Activated CD8-positive, alpha-beta memory T cell treated with anti-CD3 and anti-CD28 coated beads, Interleukin-2, amount 10 ng/mL, durations not matched to agents 7 days and 5 days (primary cell): ENCODE measurements at regions not wholly inside any gene's neighbourhood (a gene's known extent, or its start where the extent isn't known, plus 50 kb on each side); places are given as distances from the start of the nearest gene placed in this dataset.

Experiments
- ATAC-seq: fragments of 150-1000 bp; cut with Tn5 transposase; one replicate; pipeline ENCODE4 v1.10.0; 2021; ENCODE audit warnings: moderate library complexity
- CTCF ChIA-PET: fragments of 350-600 bp; sonication (Branson Sonifier 250); formaldehyde crosslinking; loops from one replicate; lab custom pipeline; 2021; ENCODE audit warnings: antibody characterized with exemption; lab: Charles Lee
- DNase-seq: peaks from one replicate; pipeline ENCODE4 v3.0.0-alpha.2; 2020
- H3K27ac Mint-ChIP-seq: one replicate; pipeline ENCODE4 v1.8.0; 2021; ENCODE audit warnings: mild to moderate bottlenecking, mixed read lengths
- H3K27me3 Mint-ChIP-seq: one replicate; pipeline ENCODE4 v1.8.0; 2021; ENCODE audit warnings: mixed read lengths
- H3K36me3 Mint-ChIP-seq: one replicate; pipeline ENCODE4 v1.8.0; 2021; ENCODE audit warnings: mild to moderate bottlenecking, mixed read lengths
- H3K4me1 Mint-ChIP-seq: one replicate; pipeline ENCODE4 v1.8.0; 2021; ENCODE audit warnings: mixed read lengths
- H3K4me3 Mint-ChIP-seq: one replicate; pipeline ENCODE4 v1.8.0; 2021; ENCODE audit warnings: mild to moderate bottlenecking, moderate library complexity, mixed read lengths
- H3K9me3 Mint-ChIP-seq: one replicate; pipeline ENCODE4 v1.8.0; 2022; ENCODE audit warnings: low read depth, mixed read lengths

DNA sequence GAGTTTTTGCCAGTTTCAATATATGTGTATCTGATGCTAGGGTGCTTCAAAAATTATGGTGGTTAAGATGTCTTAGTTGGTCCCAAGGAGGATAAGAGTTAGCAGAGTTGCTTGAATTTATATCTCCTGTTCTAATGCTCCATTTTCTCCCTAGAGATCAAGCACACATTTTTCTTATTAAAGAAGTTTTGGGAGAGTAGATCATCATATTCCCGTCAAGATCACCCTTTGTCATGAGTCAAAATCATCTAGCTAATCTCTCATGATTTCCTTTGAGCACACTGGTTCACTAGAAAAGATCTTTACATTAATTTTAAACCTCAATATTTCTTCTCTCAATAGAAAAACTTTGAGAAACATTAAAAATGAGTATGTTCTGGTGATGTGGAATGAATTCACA is 429.9 kb upstream of the SEMA3A start:
- DNase-seq = no peak
- Mint-ChIP-seq H3K36me3 (no peaks in the 10 kb centered on the region), H3K27ac (no peak overlapping the region), H3K4me3 (no peak overlapping the region), H3K4me1 (no peaks in the 10 kb centered on the region), H3K9me3 (no peaks in the 10 kb centered on the region), H3K27me3 (no peaks in the 10 kb centered on the region)
- CTCF ChIA-PET = no interaction called here
- ATAC-seq = no peak

DNA sequence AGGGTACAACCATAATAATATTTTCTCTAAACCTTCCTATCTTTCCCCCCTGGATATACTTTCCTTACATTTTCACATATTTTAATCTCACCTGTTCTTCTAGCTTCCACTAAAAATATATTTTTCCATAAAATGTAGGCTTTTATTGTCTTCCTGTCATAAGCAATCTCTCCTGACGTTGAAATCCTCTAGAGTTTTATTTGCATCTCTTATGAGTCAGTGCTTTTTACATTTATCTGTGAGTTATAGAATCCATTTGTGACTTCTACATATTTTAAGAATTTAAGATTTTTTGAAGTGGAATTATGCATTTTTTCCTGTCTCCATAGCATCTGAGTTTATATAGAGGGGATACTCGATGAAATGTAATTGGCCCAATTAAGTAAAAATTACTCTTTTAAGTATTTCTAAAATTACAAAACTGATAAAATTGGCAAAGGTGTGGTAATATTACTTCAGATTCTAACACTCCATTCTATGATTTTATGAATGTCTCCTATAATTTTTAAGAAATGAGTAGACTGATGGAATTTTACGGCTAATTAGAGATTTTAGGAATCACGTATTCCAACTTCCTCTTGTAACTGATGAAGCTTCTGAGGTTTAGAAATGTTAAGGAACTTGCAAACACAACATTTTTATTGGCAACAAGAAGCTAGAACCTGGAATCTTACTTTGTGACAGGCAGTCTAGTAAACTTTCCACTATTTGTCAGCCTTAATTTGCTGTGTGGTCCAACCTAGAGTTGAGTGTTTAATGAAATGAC is 422.9 kb upstream of the SEMA3A start:
- H3K36me3 Mint-ChIP-seq = no peaks in the 10 kb centered on the region
- H3K9me3 Mint-ChIP-seq = peaks cover 6% of the 10 kb centered on the region
- CTCF ChIA-PET = no interaction called here
- no peak for ATAC-seq
- H3K27me3 Mint-ChIP-seq = no peaks in the 10 kb centered on the region
- DNase-seq = no peak
- no peak overlapping the region for H3K27ac Mint-ChIP-seq
- H3K4me1 Mint-ChIP-seq = no peaks in the 10 kb centered on the region
- no peak overlapping the region for H3K4me3 Mint-ChIP-seq

DNA sequence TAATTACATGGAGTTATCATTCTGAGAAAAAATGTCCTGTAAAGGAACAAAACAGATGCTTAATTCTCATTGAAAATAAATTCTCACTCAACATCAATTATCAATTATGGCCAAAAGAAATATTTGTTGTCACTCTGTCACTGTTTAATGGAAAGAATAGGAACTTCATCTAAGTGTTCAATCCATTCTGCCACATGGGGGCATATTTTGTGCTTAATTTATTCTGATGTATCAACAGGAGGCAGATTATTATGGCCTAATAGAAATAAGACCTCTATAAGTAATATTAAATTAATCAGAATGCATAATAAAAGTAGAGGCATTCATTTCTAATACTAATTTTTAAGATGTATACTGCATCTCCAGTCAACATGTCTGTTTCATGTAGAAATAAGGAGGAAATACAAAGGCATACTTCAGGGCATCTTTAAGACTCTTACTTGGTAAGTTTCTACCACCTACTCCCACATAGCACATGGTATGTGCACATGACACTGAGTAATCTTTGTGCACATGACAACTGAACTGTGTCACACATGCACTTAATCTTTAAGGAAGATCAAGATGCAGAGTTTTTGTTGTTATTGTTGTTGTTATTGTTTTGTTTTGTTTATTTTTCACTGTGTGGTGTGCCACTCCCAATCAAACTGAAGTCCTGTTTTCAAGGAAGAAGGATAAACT is 420.4 kb upstream of the SEMA3A start:
- Mint-ChIP-seq H3K36me3 (no peaks in the 10 kb centered on the region), H3K9me3 (peaks cover 9% of the 10 kb centered on the region), H3K4me3 (no peak overlapping the region), H3K4me1 (no peaks in the 10 kb centered on the region), H3K27ac (no peak overlapping the region), H3K27me3 (no peaks in the 10 kb centered on the region)
- CTCF ChIA-PET = no interaction called here
- ATAC-seq (no peak), DNase-seq (no peak)

DNA sequence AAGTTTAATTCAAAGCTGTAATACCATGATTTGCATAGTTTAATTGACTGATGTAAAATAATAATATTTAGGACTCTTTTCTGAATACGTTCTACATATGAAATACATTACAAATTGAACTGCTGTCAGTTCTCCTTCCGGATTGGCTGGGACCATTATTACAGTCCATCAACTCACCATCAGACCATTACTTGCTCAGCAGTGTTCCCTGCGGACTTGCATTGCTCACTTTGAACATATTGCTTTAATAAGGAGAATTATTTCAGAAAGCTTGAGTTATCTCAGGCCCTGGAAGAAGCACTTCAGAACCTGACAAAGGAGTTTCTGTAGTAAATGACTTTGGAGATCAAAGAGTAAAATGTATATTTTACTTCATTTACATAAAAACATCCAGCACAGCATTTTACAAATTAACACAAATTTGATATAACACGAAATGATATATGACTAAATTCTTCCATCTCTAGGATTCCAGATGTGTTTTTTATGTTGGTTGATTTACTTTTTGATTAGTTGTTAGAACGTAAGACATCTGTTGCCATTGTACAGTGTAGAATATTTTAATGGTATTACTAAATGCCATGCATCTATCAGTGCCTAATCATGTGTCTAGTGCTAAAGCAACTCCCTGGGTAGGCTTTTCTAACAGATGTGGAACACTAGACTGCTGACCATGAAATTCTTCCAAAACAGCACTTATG is 418.5 kb upstream of the SEMA3A start:
- ATAC-seq = no peak
- no peak overlapping the region for H3K27ac Mint-ChIP-seq
- peaks cover 9% of the 10 kb centered on the region for H3K9me3 Mint-ChIP-seq
- no peaks in the 10 kb centered on the region for H3K4me1 Mint-ChIP-seq
- no peak for DNase-seq
- H3K36me3 Mint-ChIP-seq = no peaks in the 10 kb centered on the region
- H3K4me3 Mint-ChIP-seq = no peak overlapping the region
- H3K27me3 Mint-ChIP-seq = no peaks in the 10 kb centered on the region
- CTCF ChIA-PET = no interaction called here

DNA sequence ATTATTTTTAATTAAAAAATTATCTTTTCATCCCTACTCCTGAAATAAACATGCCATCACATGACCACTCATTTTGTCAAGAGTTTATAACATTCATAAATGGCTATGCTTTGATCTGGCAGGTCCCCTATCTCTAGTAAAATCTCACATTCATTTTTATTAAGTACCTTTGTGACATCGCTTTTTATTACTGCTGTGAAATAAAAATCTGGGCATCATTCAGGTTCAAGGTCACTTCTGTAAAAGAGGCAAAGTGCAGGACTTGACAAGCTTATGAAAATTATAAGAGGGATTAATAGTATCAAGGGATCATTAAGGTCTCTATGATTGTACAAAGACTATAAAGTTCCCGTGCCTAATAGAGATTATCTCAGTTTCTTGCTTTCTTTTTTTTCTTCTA is 416.8 kb upstream of the SEMA3A start:
- CTCF ChIA-PET = no interaction called here
- H3K27me3 Mint-ChIP-seq = no peaks in the 10 kb centered on the region

DNA sequence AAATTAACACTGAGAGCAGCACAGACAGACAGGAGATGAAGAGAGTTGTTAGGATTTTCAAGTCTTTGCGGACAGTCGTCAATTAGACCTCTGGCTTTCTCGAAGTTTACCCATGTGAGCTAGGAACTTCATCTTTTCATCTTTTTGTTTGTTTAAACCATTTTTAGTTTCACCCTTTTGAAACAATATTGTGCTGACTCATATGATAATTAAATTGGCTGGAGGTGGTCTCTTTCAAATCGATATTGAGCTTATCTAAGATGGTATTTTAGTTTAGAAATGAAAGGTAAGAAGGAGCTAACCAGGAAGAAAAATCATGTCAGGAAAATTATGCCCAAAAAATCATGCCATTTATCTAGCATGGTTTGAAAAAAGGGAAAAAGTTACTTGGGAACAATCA is 415.8 kb upstream of the SEMA3A start:
- Mint-ChIP-seq H3K4me1 (no peaks in the 10 kb centered on the region), H3K4me3 (no peak overlapping the region), H3K27me3 (no peaks in the 10 kb centered on the region), H3K36me3 (no peaks in the 10 kb centered on the region), H3K27ac (no peak overlapping the region), H3K9me3 (peaks cover 6% of the 10 kb centered on the region)
- no peak for ATAC-seq
- CTCF ChIA-PET = no interaction called here
- DNase-seq = no peak

More for the DNA sequence above, 416.8 kb upstream of the SEMA3A start:
- H3K4me1 Mint-ChIP-seq = no peaks in the 10 kb centered on the region
- DNase-seq = no peak
- ATAC-seq = no peak
- no peaks in the 10 kb centered on the region for H3K36me3 Mint-ChIP-seq
- H3K4me3 Mint-ChIP-seq = no peak overlapping the region
- no peak overlapping the region for H3K27ac Mint-ChIP-seq
- H3K9me3 Mint-ChIP-seq = peaks cover 6% of the 10 kb centered on the region

DNA sequence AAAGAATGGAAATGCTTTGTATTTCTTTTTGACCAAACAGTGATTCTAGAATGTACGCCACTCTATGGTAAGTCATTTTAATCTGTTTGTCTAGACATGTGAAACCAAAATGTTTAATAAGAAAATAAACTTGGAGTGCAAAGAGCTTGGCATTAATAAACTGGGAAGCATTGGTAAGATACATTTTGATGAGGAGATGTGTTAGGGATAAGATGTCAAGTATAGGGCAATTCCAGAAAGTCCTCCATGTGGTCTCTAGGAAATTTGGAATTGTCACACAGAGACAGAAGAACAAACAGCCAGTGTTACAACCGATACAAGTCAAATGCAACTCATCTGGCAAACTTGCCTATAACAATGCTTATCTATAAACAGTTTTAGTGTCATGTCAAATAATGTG is 410.7 kb upstream of the SEMA3A start:
- no peak overlapping the region for H3K4me3 Mint-ChIP-seq
- no peak overlapping the region for H3K27ac Mint-ChIP-seq
- ATAC-seq (no peak), DNase-seq (no peak)
- H3K9me3 Mint-ChIP-seq = peaks cover 4% of the 10 kb centered on the region
- no peaks in the 10 kb centered on the region for H3K36me3 Mint-ChIP-seq
- H3K4me1 Mint-ChIP-seq = no peaks in the 10 kb centered on the region
- H3K27me3 Mint-ChIP-seq = no peaks in the 10 kb centered on the region
- CTCF ChIA-PET = no interaction called here

DNA sequence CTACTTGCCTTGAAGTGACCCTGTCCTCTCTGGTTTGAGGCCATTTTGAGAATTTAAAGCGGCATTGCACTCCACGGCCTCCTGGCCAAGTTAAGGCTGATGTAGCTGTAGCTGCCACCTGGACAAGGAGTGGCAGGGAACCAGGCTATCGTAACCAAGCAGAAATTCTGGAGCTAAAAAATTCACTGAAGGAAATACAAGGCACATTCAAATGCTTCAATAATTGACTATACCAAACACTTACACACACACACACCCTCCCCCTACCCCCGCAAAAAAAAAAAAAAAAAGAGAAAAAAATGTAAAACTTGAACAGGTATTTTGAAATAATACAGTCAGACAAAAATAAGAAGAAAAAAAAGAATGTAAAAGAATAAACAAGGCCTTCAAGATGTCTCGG is 409.0 kb upstream of the SEMA3A start:
- no peaks in the 10 kb centered on the region for H3K4me1 Mint-ChIP-seq
- DNase-seq (no peak), ATAC-seq (no peak)
- H3K9me3 Mint-ChIP-seq = peaks cover 4% of the 10 kb centered on the region
- no peaks in the 10 kb centered on the region for H3K36me3 Mint-ChIP-seq
- no peak overlapping the region for H3K4me3 Mint-ChIP-seq
- no peak overlapping the region for H3K27ac Mint-ChIP-seq
- CTCF ChIA-PET = no interaction called here
- no peaks in the 10 kb centered on the region for H3K27me3 Mint-ChIP-seq

DNA sequence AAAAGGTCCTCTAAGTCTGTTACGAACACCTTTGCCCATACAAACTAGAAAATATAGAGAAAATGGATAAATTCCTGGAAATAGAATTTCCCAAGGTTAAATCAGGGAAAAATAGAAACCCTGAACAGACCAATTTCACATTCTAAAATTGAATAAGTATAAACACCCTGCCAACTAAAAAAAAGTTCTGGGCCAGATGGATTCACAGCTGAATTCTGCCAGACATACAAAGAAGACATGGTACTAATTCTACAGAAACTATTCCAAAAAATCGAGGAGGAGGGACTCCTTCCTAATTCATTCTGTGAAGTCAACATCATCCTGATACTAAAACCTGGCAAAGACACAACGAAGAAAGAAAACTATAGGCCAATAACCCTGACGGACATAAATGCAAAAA is 400.4 kb upstream of the SEMA3A start:
- H3K4me1 Mint-ChIP-seq = no peaks in the 10 kb centered on the region
- DNase-seq = no peak
- H3K9me3 Mint-ChIP-seq = peaks cover 14% of the 10 kb centered on the region
- no peak for ATAC-seq
- H3K27me3 Mint-ChIP-seq = no peaks in the 10 kb centered on the region
- no peak overlapping the region for H3K4me3 Mint-ChIP-seq
- CTCF ChIA-PET = no interaction called here
- H3K36me3 Mint-ChIP-seq = no peaks in the 10 kb centered on the region
- H3K27ac Mint-ChIP-seq = no peak overlapping the region

DNA sequence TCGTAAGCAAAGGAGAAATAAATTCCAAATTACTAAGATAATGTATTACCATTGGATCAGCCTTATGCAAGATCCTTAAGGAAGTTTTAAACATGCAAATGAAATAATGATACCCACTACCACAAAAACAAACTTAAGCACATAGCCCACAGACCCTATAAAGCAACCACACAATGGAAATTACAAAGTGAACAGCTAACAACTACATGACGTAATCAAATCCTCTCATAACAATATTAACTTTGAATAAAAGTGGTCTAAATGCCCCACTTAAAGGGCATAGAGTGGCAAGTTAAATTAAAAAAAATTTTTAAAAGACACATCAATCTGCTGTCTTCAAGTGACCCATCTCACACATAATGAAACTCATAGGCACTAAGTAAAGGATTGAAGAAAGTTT is 397.3 kb upstream of the SEMA3A start:
- ATAC-seq = no peak
- Mint-ChIP-seq H3K4me1 (no peaks in the 10 kb centered on the region), H3K27me3 (no peaks in the 10 kb centered on the region), H3K4me3 (no peak overlapping the region), H3K27ac (no peak overlapping the region), H3K9me3 (peaks cover 12% of the 10 kb centered on the region), H3K36me3 (no peaks in the 10 kb centered on the region)
- CTCF ChIA-PET = no interaction called here
- DNase-seq = no peak

DNA sequence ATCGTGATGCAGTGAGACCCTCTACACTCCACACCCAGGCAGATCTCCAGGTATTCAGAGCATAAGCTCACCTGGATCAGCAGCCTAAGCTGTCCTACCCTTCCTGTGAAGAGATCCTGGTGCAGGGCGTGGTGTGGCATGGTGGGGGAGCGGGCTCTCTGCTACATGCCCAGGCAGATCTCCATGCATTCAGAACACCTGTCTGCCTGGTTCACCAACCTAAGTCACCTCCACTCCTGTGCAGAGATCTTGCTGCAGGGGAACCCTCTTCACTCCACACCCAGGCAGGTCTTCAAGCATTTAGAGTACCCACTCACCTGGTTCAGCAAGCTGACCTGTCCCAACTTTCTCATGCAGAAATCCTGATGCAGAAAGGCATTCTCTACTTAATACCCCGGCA is 394.4 kb upstream of the SEMA3A start:
- H3K9me3 Mint-ChIP-seq = peaks cover 9% of the 10 kb centered on the region
- DNase-seq (no peak), ATAC-seq (no peak)
- H3K36me3 Mint-ChIP-seq = no peaks in the 10 kb centered on the region
- CTCF ChIA-PET = no interaction called here
- H3K4me3 Mint-ChIP-seq = no peak overlapping the region
- no peaks in the 10 kb centered on the region for H3K4me1 Mint-ChIP-seq
- no peaks in the 10 kb centered on the region for H3K27me3 Mint-ChIP-seq
- H3K27ac Mint-ChIP-seq = no peak overlapping the region

DNA sequence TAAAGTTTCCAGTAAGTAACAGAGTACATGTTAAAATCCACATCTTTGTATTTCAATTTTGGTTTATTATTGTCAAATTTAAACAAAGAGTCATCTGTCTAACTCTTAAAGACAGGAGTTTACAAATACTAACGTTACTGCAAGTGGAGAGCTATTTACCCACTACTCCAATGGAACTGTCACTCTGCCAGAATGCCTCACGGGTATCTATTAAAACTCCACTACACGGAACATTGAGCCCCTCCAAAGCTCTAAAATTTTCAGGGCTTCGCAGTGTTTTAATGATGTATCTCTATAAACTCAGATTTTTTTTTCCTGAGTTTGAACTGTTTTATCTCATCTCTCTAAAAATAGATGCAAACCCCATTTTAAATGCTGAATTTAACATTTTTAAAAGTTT is 388.7 kb upstream of the SEMA3A start:
- no peak for ATAC-seq
- no peak for DNase-seq
- Mint-ChIP-seq H3K36me3 (no peaks in the 10 kb centered on the region), H3K4me1 (no peaks in the 10 kb centered on the region), H3K27me3 (no peaks in the 10 kb centered on the region), H3K9me3 (no peaks in the 10 kb centered on the region), H3K4me3 (no peak overlapping the region), H3K27ac (no peak overlapping the region)
- CTCF ChIA-PET = no interaction called here

DNA sequence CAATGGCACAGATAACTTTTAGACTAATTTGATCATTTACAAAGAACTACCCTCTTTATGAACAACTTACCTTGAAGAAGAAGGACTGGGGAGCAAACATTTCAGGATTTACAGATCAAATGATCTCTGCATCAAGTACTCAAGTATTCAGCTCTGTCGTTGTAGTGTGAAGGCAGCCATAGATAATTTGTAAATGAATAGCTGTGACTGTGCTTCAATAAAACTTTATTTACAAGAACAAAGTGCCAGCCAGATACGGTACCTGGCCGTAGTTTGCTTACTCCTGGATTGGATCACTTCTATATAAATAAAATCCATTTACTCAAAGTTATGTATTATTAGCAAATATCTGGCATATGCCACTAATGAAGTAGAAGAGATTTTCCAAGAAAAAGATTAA is 388.2 kb upstream of the SEMA3A start:
- CTCF ChIA-PET = no interaction called here
- H3K4me1 Mint-ChIP-seq = no peaks in the 10 kb centered on the region
- no peaks in the 10 kb centered on the region for H3K9me3 Mint-ChIP-seq
- H3K27ac Mint-ChIP-seq = no peak overlapping the region
- DNase-seq (no peak), ATAC-seq (no peak)
- no peak overlapping the region for H3K4me3 Mint-ChIP-seq
- H3K36me3 Mint-ChIP-seq = no peaks in the 10 kb centered on the region
- H3K27me3 Mint-ChIP-seq = no peaks in the 10 kb centered on the region

DNA sequence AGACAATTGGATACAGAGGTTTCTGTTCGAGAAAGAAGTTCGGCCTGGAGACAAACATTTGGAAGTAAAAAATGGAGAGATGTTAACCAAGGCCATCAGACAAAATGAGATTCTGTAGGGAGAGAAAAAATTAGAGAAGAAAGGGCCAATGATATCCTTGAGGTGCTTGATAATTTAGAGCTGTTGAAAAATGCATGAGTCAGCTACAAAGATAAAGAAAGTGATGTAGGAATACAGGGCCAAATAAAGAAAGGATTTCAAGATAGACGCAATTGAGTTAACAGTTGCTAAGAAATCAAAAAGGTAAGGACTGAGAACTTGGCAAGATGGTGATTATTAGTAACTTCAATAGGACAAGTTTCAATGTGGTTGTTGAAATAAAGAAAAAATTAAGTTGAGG is 384.2 kb upstream of the SEMA3A start:
- Mint-ChIP-seq H3K36me3 (no peaks in the 10 kb centered on the region), H3K4me3 (no peak overlapping the region), H3K27me3 (no peaks in the 10 kb centered on the region), H3K4me1 (no peaks in the 10 kb centered on the region), H3K27ac (no peak overlapping the region), H3K9me3 (no peaks in the 10 kb centered on the region)
- no peak for ATAC-seq
- CTCF ChIA-PET = no interaction called here
- DNase-seq = no peak
